ENCODE measurements at regions not wholly inside any gene's neighbourhood (a gene's known extent, or its start where the extent isn't known, plus 50 kb on each side); places are given as distances from the start of the nearest gene placed in this dataset.

GRCh38 chr2:173656086-173656485, 301.4 kb downstream of the CDCA7 start:
- DNase-seq (ENCODE audit: low spot score) = no peak
- intact Hi-C loops (cut with DNase I) = no loop called here

- no peak for DNase-seq (ENCODE audit: low spot score)
- intact Hi-C loops (cut with DNase I) = no loop called here
Measured at GRCh38 chr2:173657996-173658717, 303.5 kb downstream of the CDCA7 start.

- intact Hi-C loops (cut with DNase I) = no loop called here
- DNase-seq (ENCODE audit: low spot score) = no peak
Measured at GRCh38 chr2:173658946-173659371, 304.3 kb downstream of the CDCA7 start.

GRCh38 chr2:173659509-173659908, 304.8 kb downstream of the CDCA7 start:
- intact Hi-C loops (cut with DNase I) = no loop called here
- DNase-seq (ENCODE audit: low spot score) = no peak

- intact Hi-C loops (cut with DNase I) = no loop called here
- no peak for DNase-seq (ENCODE audit: low spot score)
Measured at GRCh38 chr2:173661586-173661985, 303.6 kb downstream of the SP3 start.

- intact Hi-C loops (cut with DNase I) = no loop called here
- no peak for DNase-seq (ENCODE audit: low spot score)
Measured at GRCh38 chr2:173663353-173663752, 301.8 kb downstream of the SP3 start.

GRCh38 chr2:173663835-173664512, 301.2 kb downstream of the SP3 start:
- intact Hi-C loops (cut with DNase I) = no loop called here
- no peak for DNase-seq (ENCODE audit: low spot score)

GRCh38 chr2:173664513-173664910, 300.7 kb downstream of the SP3 start:
- intact Hi-C loops (cut with DNase I) = no loop called here
- DNase-seq (ENCODE audit: low spot score) = no peak

GRCh38 chr2:173666171-173666888, 298.8 kb downstream of the SP3 start:
- intact Hi-C loops (cut with DNase I) = no loop called here
- DNase-seq (ENCODE audit: low spot score) = no peak

- intact Hi-C loops (cut with DNase I) = no loop called here
- DNase-seq (ENCODE audit: low spot score) = no peak
Measured at GRCh38 chr2:173667014-173667413, 298.2 kb downstream of the SP3 start.

GRCh38 chr2:173667415-173667814, 297.8 kb downstream of the SP3 start:
- intact Hi-C loops (cut with DNase I) = no loop called here
- DNase-seq (ENCODE audit: low spot score) = no peak

GRCh38 chr2:173669271-173669853, 295.8 kb downstream of the SP3 start:
- DNase-seq (ENCODE audit: low spot score) = no peak
- intact Hi-C loops (cut with DNase I) = no loop called here

- no peak for DNase-seq (ENCODE audit: low spot score)
- intact Hi-C loops (cut with DNase I) = no loop called here
Measured at GRCh38 chr2:173669888-173670287, 295.3 kb downstream of the SP3 start.

GRCh38 chr2:173672573-173673340, 292.4 kb downstream of the SP3 start:
- DNase-seq (ENCODE audit: low spot score) = no peak
- intact Hi-C loops (cut with DNase I) = no loop called here

- intact Hi-C loops (cut with DNase I) = no loop called here
- no peak for DNase-seq (ENCODE audit: low spot score)
Measured at GRCh38 chr2:173673640-173674039, 291.5 kb downstream of the SP3 start.

GRCh38 chr2:173676647-173677046, 288.5 kb downstream of the SP3 start:
- intact Hi-C loops (cut with DNase I) = no loop called here
- DNase-seq (ENCODE audit: low spot score) = no peak

- DNase-seq (ENCODE audit: low spot score) = no peak
- intact Hi-C loops (cut with DNase I) = no loop called here
Measured at GRCh38 chr2:173678186-173678585, 287.0 kb downstream of the SP3 start.

GRCh38 chr2:173680574-173680973, 284.6 kb downstream of the SP3 start:
- intact Hi-C loops (cut with DNase I) = no loop called here
- no peak for DNase-seq (ENCODE audit: low spot score)

- no peak for DNase-seq (ENCODE audit: low spot score)
- intact Hi-C loops (cut with DNase I) = no loop called here
Measured at GRCh38 chr2:173681881-173682650, 283.1 kb downstream of the SP3 start.
